GM23338 (cell line): ENCODE measurements at regions not wholly inside any gene's neighbourhood (a gene's known extent, or its start where the extent isn't known, plus 50 kb on each side); places are given as distances from the start of the nearest gene placed in this dataset.

ENCODE experiments used
- ATAC-seq: fragments of 200-7000 bp; cut with Tn5 transposase; 3 replicates; pipeline ENCODE4 v1.9.1; 2020
- DNase-seq: peaks from one replicate; pipeline ENCODE4 v3.0.0-alpha.2; 2015; ENCODE audit warnings: low spot score
- H2AFZ ChIP-seq: fragments of 200-600 bp; sonication (generic); 2 replicates; pipeline ENCODE4 v1.8.0; 2016; ENCODE audit warnings: antibody characterized with exemption, mild to moderate bottlenecking, moderate library complexity
- H3F3A ChIP-seq: fragments of 200-600 bp; sonication (generic); replicated peaks from 2 replicates; pipeline ENCODE4 v1.8.0; 2017; ENCODE audit warnings: antibody characterized with exemption, mixed run types, low read depth
- H3K27ac ChIP-seq: fragments of 200-600 bp; sonication (generic); 2 replicates; pipeline ENCODE4 v1.6.1; 2016; ENCODE audit warnings: low read depth
- H3K27me3 ChIP-seq: fragments of 200-600 bp; sonication (generic); 2 replicates; pipeline ENCODE4 v1.8.0; 2016; ENCODE audit warnings: mild to moderate bottlenecking, mixed run types, moderate library complexity; ENCODE audit not compliant: insufficient read depth
- H3K36me3 ChIP-seq: fragments of 200-600 bp; sonication (generic); 2 replicates; pipeline ENCODE4 v1.8.0; 2016; ENCODE audit warnings: mild to moderate bottlenecking; ENCODE audit not compliant: insufficient read depth
- H3K4me1 ChIP-seq: fragments of 200-600 bp; sonication (generic); 2 replicates; pipeline ENCODE4 v1.8.0; 2016; ENCODE audit warnings: mild to moderate bottlenecking, moderate library complexity; ENCODE audit not compliant: insufficient read depth
- H3K4me2 ChIP-seq: fragments of 200-600 bp; sonication (generic); 2 replicates; pipeline ENCODE4 v1.7.1; 2017; ENCODE audit warnings: mixed run types
- H3K4me3 ChIP-seq: fragments of 200-600 bp; sonication (generic); 2 replicates; pipeline ENCODE4 v1.6.1; 2016; ENCODE audit warnings: mixed run types
- H3K79me2 ChIP-seq: fragments of 200-600 bp; sonication (generic); replicated peaks from 2 replicates; pipeline ENCODE4 v1.8.0; 2017; ENCODE audit warnings: mild to moderate bottlenecking; ENCODE audit not compliant: insufficient read depth
- H3K9me2 ChIP-seq: fragments of 200-600 bp; sonication (generic); 2 replicates; pipeline ENCODE4 v1.8.0; 2017; ENCODE audit not compliant: insufficient read depth
- H4K20me1 ChIP-seq: fragments of 200-600 bp; sonication (generic); replicated peaks from 2 replicates; pipeline ENCODE4 v1.8.0; 2017; ENCODE audit warnings: mild to moderate bottlenecking; ENCODE audit not compliant: insufficient read depth
- H3K27ac Mint-ChIP-seq: 2 replicates; pipeline ENCODE4 v1.8.0; 2020; ENCODE audit warnings: inconsistent platforms, mild to moderate bottlenecking, moderate library complexity, mixed read lengths
- H3K27me3 Mint-ChIP-seq: 3 replicates; pipeline ENCODE4 v1.8.0; 2022; ENCODE audit warnings: low read depth, mild to moderate bottlenecking, moderate library complexity, mixed read lengths, inconsistent platforms; ENCODE audit not compliant: insufficient read depth, poor library complexity
- H3K36me3 Mint-ChIP-seq: 3 replicates; pipeline ENCODE4 v1.8.0; 2021; ENCODE audit warnings: low read depth, mild to moderate bottlenecking, inconsistent platforms, moderate library complexity, mixed read lengths
- H3K4me1 Mint-ChIP-seq: 3 replicates; pipeline ENCODE4 v1.8.0; 2020; ENCODE audit warnings: mild to moderate bottlenecking, inconsistent platforms, mixed read lengths
- H3K4me3 Mint-ChIP-seq: 3 replicates; pipeline ENCODE4 v1.8.0; 2021; ENCODE audit warnings: moderate library complexity, mild to moderate bottlenecking, inconsistent platforms, mixed read lengths
- H3K9me3 Mint-ChIP-seq: 3 replicates; pipeline ENCODE4 v1.8.0; 2020; ENCODE audit warnings: moderate library complexity, mild to moderate bottlenecking, inconsistent platforms, mixed read lengths
- CREB1 ChIP-seq: fragments of 250-450 bp; sonication (Bioruptor Pico); IDR thresholded peaks from 2 replicates; pipeline ENCODE4 v1.5.0; 2020; ENCODE audit warnings: low read depth, mild to moderate bottlenecking, moderate library complexity
- EZH2phosphoT487 ChIP-seq: fragments of 200-600 bp; sonication (generic); IDR thresholded peaks from one replicate; pipeline ENCODE4 v1.8.1; 2018; ENCODE audit warnings: antibody characterized with exemption; ENCODE audit not compliant: unreplicated experiment
- JUNB ChIP-seq: IDR thresholded peaks from one replicate; pipeline ENCODE4 v1.6.1; 2016; ENCODE audit warnings: antibody characterized with exemption; ENCODE audit not compliant: unreplicated experiment
- NANOG ChIP-seq: IDR thresholded peaks from 2 replicates; pipeline ENCODE4 v1.6.1; 2016; ENCODE audit warnings: antibody characterized with exemption, borderline replicate concordance
- REST ChIP-seq: IDR thresholded peaks from one replicate; pipeline ENCODE4 v1.6.1; 2018; ENCODE audit warnings: antibody characterized with exemption; ENCODE audit not compliant: unreplicated experiment
- ZNF462 ChIP-seq: fragments of 250-450 bp; sonication (Bioruptor Pico); IDR thresholded peaks from 2 replicates; pipeline ENCODE4 v1.5.0; 2020; ENCODE audit warnings: mild to moderate bottlenecking, moderate library complexity
- TF ChIP-seq, protein P1 (sequence below), 2 experiments: fragments of 200-600 bp in 1 of 2; sonication (generic) in 1 of 2; conservative IDR thresholded peaks; 2 replicates each; pipeline versions ENCODE4 v1.5.1 to v1.6.1; 2016 to 2017; ENCODE audit warnings: antibody characterized with exemption in 2 of 2, low read depth in 2 of 2, mild to moderate bottlenecking in 2 of 2, moderate library complexity in 1 of 2

- H3K4me1 Mint-ChIP-seq, result peaks cover 33% of the 10 kb centered on the region
- peak overlapping the region; percentile 83 for H3K4me2 ChIP-seq
- H3K27ac ChIP-seq, result no peak overlapping the region
- H4K20me1 ChIP-seq, result no peaks in the 10 kb centered on the region; the same call in 1 of the 2 replicates
- no peaks in the 10 kb centered on the region for H3F3A ChIP-seq
- H3K4me1 ChIP-seq, result peaks cover 39% of the 10 kb centered on the region
- ATAC-seq (peak; percentile 60), DNase-seq (peak; percentile 82)
- TF ChIP-seq, protein P1, sequence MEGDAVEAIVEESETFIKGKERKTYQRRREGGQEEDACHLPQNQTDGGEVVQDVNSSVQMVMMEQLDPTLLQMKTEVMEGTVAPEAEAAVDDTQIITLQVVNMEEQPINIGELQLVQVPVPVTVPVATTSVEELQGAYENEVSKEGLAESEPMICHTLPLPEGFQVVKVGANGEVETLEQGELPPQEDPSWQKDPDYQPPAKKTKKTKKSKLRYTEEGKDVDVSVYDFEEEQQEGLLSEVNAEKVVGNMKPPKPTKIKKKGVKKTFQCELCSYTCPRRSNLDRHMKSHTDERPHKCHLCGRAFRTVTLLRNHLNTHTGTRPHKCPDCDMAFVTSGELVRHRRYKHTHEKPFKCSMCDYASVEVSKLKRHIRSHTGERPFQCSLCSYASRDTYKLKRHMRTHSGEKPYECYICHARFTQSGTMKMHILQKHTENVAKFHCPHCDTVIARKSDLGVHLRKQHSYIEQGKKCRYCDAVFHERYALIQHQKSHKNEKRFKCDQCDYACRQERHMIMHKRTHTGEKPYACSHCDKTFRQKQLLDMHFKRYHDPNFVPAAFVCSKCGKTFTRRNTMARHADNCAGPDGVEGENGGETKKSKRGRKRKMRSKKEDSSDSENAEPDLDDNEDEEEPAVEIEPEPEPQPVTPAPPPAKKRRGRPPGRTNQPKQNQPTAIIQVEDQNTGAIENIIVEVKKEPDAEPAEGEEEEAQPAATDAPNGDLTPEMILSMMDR (conservative IDR thresholded peaks at IDR 0.05; ENCODE audit: low read depth in 2 of 2), result peak; percentile 48 to 57
- TF ChIP-seq ZNF462 (CRISPR knock-in tag) (no peak), CREB1 (0 out of 2 replicates have a peak, but pooled peaks have one; percentile 1)
- H3K9me3 Mint-ChIP-seq, result peaks cover 24% of the 10 kb centered on the region
- no peak overlapping the region for H3K27ac Mint-ChIP-seq
- H3K79me2 ChIP-seq, result peaks cover 35% of the 10 kb centered on the region
- H3K4me3 ChIP-seq, result peak overlapping the region; percentile 52
- peaks cover 15% of the 10 kb centered on the region; the same call in 1 of the 3 replicates for H3K36me3 Mint-ChIP-seq
- peak overlapping the region; percentile 69 for H3K4me3 Mint-ChIP-seq
- H3K27me3 Mint-ChIP-seq, result peaks cover 35% of the 10 kb centered on the region
- no peaks in the 10 kb centered on the region for H3K36me3 ChIP-seq
- H3K27me3 ChIP-seq, result peaks cover 25% of the 10 kb centered on the region
- H3K9me2 ChIP-seq, result no peaks in the 10 kb centered on the region
- H2AFZ ChIP-seq, result no peak overlapping the region
Measured at GRCh38 chr2:71277536-71278103, 50.7 kb upstream of the PAIP2B start.

DNA sequence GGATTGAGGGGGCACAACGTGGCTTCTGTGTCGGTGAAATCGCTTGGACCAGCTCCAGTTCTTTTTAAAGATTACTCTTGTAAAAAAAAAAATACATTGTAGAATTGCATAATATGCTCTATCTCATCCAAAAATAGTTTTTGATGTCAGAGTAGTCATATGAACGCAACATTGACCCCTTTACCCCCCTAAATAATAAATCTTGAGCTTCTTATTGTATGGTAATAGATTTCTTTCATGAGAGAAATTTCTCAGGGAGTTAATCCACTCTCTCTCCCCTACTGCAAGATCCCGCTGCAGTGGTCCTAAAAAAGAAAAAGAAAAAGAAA is 50.2 kb upstream of the PAIP2B start:
- peaks cover 24% of the 10 kb centered on the region for H3K9me3 Mint-ChIP-seq
- Histone ChIP-seq H3K79me2 (peaks cover 30% of the 10 kb centered on the region), H3K27ac (no peak overlapping the region), H2AFZ (peak overlapping the region; percentile 64), H3K36me3 (no peaks in the 10 kb centered on the region), H3K4me3 (peak overlapping the region; percentile 52), H3K4me1 (peaks cover 34% of the 10 kb centered on the region), H3K4me2 (peak overlapping the region; percentile 83), H3F3A (no peaks in the 10 kb centered on the region), H3K9me2 (no peaks in the 10 kb centered on the region), H4K20me1 (no peaks in the 10 kb centered on the region; the same call in 1 of the 2 replicates), H3K27me3 (peaks cover 26% of the 10 kb centered on the region)
- no peak for DNase-seq
- TF ChIP-seq JUNB (no peak), NANOG (no peak), REST (no peak), EZH2phosphoT487 (no peak), CREB1 (no peak)
- TF ChIP-seq, protein P1 (conservative IDR thresholded peaks at IDR 0.05; ENCODE audit: low read depth in 2 of 2), result no peak
- H3K27ac Mint-ChIP-seq, result no peak overlapping the region
- peak overlapping the region; percentile 69 for H3K4me3 Mint-ChIP-seq
- peaks cover 15% of the 10 kb centered on the region; the same call in 1 of the 3 replicates for H3K36me3 Mint-ChIP-seq
- H3K4me1 Mint-ChIP-seq, result peaks cover 32% of the 10 kb centered on the region
- H3K27me3 Mint-ChIP-seq, result peaks cover 35% of the 10 kb centered on the region
- ATAC-seq, result no peak
